ENCODE measurements at regions not wholly inside any gene's neighbourhood (a gene's known extent, or its start where the extent isn't known, plus 50 kb on each side); places are given as distances from the start of the nearest gene placed in this dataset.

GRCh38 chr5:82754759-82755158 is 322.4 kb downstream of the TMEM167A start:
- TF ChIP-seq PRRX2 (CRISPR knock-in tag; IDR thresholded peaks at IDR 0.05) (no peak), ATF2 (CRISPR knock-in tag; IDR thresholded peaks at IDR 0.05; ENCODE audit: borderline replicate concordance, low read depth) (no peak), ZNF121 (CRISPR knock-in tag; IDR thresholded peaks at IDR 0.05) (no peak), IRF2 (CRISPR knock-in tag; IDR thresholded peaks at IDR 0.05; ENCODE audit: borderline replicate concordance, low read depth) (no peak), ELF4 (CRISPR knock-in tag; IDR thresholded peaks at IDR 0.05; ENCODE audit: low read depth) (no peak), NFE2L1 (CRISPR knock-in tag; IDR thresholded peaks at IDR 0.05) (no peak), ZNF281 (CRISPR knock-in tag; IDR thresholded peaks at IDR 0.05) (no peak), TCF7 (CRISPR knock-in tag; IDR thresholded peaks at IDR 0.05; ENCODE audit: low read depth) (no peak), CREM (CRISPR knock-in tag; IDR thresholded peaks at IDR 0.05) (no peak), AR (CRISPR knock-in tag; IDR thresholded peaks at IDR 0.05) (no peak), E2F5 (CRISPR knock-in tag; IDR thresholded peaks at IDR 0.05) (no peak), ZMAT4 (CRISPR knock-in tag; IDR thresholded peaks at IDR 0.05) (no peak), TP53 (CRISPR knock-in tag; IDR thresholded peaks at IDR 0.05) (no peak), FOXP4 (CRISPR knock-in tag; IDR thresholded peaks at IDR 0.05) (no peak), TEAD4 (CRISPR knock-in tag; IDR thresholded peaks at IDR 0.05) (no peak), FOXJ3 (CRISPR knock-in tag; IDR thresholded peaks at IDR 0.05; ENCODE audit: borderline replicate concordance) (no peak), ZNF263 (CRISPR knock-in tag; IDR thresholded peaks at IDR 0.05; ENCODE audit: low read depth) (no peak), SMAD4 (CRISPR knock-in tag; IDR thresholded peaks at IDR 0.05) (no peak), ZNF425 (CRISPR knock-in tag; conservative IDR thresholded peaks at IDR 0.05) (no peak)
- Mint-ChIP-seq H3K36me3 (peaks cover 10% of the 10 kb centered on the region), H3K4me3 (no peak overlapping the region), H3K27ac (no peak overlapping the region), H3K9me3 (peaks cover 19% of the 10 kb centered on the region), H3K27me3 (ENCODE audit: low read depth) (no peaks in the 10 kb centered on the region), H3K4me1 (no peaks in the 10 kb centered on the region)
- no peak for ATAC-seq
- ChIA-PET CTCF (no interaction called here), POLR2A (no interaction called here)
- no peak for DNase-seq (ENCODE audit: low spot score)
